ENCODE measurements at regions not wholly inside any gene's neighbourhood (a gene's known extent, or its start where the extent isn't known, plus 50 kb on each side); places are given as distances from the start of the nearest gene placed in this dataset.

- no peak for DNase-seq (ENCODE audit: low spot score)
Observed at GRCh38 chr9:26159575-26160392, 481.5 kb upstream of the TUSC1 start.

DNA sequence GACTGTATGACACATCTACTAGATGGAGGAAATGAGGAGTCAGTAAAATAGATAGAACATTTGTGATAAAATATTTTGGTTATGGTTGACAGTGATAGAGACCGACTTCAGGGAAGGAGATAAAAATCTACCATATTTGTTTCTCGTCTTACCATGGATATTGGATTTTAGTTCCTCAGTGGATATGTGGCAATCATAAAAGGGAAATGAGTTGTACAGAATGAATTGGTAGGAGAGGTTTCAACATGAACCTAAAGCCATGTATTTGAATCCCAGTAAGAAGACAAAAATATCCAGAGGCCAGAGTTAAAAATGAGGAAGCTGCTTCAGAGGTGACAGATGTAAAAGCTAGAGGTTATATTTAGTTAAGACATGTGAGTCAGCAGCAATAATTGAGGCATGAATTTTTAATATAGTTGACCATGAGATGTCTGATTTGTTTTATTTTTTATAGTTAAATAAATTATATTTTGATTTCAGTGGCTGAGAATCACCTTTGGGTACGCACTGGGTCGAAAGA, 480.4 kb upstream of the TUSC1 start:
- DNase-seq (ENCODE audit: low spot score): no peak

DNA sequence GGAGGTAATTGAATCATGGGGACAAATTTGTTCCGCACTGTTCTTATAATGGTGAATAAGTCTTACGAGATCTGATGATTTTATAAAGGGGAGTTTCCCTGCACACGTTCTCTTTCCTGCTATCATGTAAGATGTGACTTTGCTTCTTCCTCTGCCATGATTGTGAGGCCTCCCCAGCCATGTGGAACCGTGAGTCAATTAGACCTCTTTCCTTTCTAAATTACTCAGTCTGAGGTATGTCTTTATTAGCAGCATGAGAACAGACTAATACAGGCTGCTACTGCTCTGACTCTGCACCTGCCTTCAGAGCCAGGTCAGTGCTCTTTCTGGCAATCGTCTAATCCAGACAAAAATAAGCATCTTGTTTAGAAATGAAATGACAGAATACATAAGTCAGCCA, 479.2 kb upstream of the TUSC1 start:
- DNase-seq (ENCODE audit: low spot score): no peak

DNA sequence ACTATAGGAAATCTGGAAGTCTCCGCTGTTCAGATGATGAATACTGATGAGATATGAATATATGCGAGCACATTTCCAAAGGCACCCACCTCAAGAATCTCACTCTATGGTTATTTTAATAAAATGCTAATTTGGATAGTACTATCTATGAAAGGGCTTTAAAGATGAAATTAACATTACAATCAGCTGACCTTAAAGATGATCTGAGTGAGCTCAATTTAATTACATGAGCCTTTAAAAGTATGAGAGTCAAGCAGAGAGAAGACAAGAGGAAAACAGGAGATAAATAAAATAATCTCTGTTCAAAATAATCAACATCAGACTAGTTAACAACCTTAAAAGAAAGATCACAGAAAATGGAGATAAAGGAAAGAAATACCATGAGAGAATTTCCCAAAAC, 474.1 kb upstream of the TUSC1 start:
- DNase-seq (ENCODE audit: low spot score): no peak

DNA sequence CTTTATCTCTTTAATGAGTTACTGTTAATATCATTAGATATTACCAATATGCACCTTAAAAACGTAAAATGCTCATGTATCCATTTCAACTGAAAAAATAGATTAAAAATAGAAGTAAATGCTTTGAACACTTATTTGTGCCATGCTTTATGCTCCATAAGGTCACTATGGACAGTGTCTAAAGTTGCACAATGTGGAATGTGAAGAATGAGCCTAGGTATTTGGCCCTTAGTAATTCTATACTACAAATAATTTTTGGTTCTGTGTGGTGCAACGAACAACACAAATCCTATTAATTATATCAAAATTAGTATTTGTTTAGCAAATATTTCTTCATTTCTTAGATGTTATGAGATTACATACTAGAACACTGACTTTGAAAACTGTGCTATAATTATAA, 469.9 kb upstream of the TUSC1 start:
- DNase-seq (ENCODE audit: low spot score): no peak

DNA sequence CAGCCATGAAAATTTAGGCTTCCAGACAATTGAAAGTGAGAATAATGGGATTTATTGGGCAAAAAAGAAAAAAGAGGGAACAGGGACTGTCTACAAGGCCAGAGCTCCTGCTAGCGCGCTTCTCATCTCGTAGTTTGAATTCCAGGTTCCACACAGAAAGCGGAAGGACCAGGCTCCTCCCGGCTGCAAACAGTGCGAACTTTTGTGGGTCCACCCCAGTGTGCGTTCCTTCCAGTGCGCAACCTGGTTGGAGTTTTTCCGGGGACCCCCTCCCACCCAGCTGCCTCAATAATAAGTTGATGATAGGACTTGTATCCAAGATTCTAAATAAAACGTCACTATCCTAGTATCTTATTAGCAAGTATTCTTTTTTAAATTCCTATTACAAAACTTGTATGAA, 467.7 kb upstream of the TUSC1 start:
- DNase-seq (ENCODE audit: low spot score): no peak

- DNase-seq (ENCODE audit: low spot score): no peak
Observed at GRCh38 chr9:26142631-26143030, 464.4 kb upstream of the TUSC1 start.

DNA sequence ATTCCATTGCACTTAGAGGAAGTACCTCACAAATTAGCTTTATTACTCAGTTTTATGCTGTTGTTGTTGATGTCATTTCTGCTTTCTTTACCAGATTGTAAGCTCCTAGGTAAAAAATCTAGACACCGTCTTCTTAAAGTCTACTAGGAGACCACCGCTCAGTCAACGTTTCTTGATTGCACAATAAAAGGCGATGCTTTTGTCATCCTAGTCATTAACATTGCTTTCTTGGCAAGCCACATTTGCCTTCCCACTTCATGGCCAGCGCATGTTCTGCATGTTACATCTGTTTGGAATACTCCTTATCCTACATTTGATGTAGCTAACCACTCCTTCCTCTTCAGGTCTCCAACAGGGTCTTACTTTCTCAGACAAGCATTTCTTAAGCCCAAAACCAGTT, 464.0 kb upstream of the TUSC1 start:
- DNase-seq (ENCODE audit: low spot score): no peak

DNA sequence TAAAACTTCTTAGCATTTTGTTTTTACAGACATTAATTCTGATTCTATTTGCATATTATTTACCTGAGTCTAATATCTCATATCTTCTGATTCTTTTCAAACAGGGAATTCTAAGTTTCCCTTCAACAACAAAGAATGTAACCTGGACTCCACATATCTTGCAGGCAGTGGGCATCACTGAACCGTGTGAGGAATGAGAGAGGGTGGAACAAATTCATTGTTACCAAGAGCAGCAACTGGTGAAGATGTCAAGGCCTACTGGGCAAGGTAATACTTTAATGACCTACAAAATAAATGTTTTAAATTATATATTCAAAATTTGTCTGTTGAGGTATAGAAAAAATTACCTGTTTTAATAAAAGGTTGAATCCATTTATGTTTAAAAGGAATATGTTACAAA, 455.3 kb upstream of the TUSC1 start:
- DNase-seq (ENCODE audit: low spot score): no peak

- DNase-seq (ENCODE audit: low spot score): no peak
Observed at GRCh38 chr9:26132746-26133312, 454.6 kb upstream of the TUSC1 start.

GRCh38 chr9:26131886-26132285, 453.6 kb upstream of the TUSC1 start:
- no peak for DNase-seq (ENCODE audit: low spot score)

DNA sequence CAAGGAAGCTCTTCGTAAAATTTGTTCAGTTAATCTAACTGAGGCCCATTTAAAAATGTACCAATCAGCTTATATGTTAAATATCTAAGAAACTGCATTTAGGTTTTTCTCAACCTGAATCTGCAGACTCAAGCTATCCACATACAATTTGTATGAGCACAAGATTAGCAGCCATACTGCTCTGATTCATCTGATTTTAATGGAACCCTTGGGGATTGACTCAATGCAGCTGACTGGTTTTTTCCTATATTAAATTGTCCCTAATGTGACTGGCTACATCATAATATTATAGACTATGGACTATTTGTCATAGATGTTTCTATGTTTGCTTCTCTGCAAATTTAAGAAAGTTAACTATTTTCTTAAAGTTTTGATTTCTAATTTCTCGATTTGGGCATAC, 451.0 kb upstream of the TUSC1 start:
- no peak for DNase-seq (ENCODE audit: low spot score)

DNA sequence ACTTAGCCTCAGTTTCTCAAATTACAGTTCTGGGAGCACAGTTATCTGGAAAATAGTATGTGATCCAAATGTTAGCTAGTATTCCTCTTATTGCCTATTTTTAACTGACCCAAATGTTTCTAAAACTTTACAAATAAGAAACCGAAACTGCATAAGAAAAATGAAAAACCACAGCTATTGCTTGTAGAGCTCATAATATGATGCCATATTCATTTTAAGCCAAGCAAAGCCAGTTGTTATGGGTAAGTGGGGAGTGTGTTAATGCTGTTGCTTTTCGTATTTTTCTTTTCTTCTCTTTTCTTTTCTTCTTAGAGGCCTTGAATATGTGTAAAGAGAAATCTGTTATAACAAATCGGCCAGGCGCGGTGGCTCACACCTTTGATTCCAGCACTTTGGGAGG, 447.4 kb upstream of the TUSC1 start:
- DNase-seq (ENCODE audit: low spot score): no peak

GRCh38 chr9:26116085-26116484, 437.8 kb upstream of the TUSC1 start:
- DNase-seq (ENCODE audit: low spot score): peak; percentile 25

DNA sequence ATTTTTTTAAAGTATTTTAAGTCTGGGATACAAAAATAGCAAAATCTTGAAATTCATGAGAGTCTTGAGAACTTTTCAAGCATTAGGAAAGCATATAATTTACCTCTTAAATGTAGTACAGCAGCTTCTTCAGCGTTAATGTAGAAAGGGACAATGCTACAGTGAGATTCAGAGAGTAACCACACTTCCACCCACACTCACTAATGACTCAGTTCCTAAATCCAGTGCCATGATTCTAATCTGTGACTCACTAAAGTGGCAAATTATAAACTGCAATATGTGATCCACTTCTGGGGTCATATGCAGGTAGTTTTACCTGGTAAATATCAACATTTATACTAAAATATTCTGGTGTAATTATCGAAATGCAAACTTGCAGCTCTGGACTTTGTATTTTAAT, 434.5 kb upstream of the TUSC1 start:
- no peak for DNase-seq (ENCODE audit: low spot score)

DNA sequence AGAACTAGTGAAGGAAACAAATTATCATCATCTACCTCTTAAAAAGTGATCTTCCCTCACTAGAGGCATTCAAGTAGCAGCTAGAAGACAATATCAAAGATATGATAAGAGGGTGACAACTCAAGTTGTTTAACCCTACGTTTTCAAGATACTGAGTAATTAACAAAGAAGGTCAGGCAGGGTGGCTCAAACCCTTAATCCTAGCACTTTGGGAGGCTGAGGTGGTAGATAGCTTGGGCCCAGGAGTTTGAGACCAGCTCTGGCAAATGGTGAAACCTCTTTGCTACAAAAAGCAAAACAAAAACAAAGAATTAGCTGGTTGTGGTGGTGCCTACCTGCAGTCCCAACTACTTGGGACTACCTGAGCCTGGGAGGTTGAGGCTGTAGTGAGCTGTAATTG, 408.2 kb upstream of the TUSC1 start:
- no peak for DNase-seq (ENCODE audit: low spot score)

DNA sequence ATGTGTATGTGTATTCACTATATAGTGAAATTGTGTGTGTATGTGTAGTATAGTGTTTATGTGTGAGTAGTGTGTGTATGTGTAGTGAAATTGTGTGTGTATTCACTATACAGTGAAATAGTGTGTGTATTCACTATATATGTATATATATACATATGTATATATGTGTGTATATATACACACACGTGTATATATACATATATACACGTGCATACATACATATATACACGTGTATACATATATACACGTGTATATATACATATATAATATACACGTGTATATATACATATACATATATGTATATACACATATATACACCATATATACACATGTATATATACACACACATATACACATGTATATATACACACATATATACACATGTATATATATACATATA, 403.6 kb upstream of the TUSC1 start:
- no peak for DNase-seq (ENCODE audit: low spot score)

DNA sequence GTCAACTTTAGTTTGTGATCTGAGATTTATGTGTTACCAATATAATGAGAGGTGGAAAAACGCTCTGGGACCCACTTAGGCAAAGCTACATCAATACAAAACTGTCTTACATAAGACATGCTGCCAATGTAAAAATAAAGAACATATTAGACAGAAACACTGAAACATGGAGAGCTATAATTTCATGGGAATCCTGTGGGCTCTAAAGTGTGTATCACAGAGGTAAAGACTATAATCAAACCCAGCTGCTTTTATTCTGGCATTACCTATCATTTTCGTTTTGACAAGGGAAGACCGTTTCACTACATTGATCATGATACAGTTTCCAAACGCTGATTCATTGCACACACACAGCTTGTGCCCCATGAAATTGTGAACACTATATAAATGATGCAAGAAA, 400.5 kb upstream of the TUSC1 start:
- no peak for DNase-seq (ENCODE audit: low spot score)

- no peak for DNase-seq (ENCODE audit: low spot score)
Observed at GRCh38 chr9:26077860-26078259, 399.6 kb upstream of the TUSC1 start.

- DNase-seq (ENCODE audit: low spot score): no peak
Observed at GRCh38 chr9:26067608-26068007, 389.4 kb upstream of the TUSC1 start.

GRCh38 chr9:26066237-26066636, 388.0 kb upstream of the TUSC1 start:
- peak; percentile 37 for DNase-seq (ENCODE audit: low spot score)

GRCh38 chr9:26061948-26062575, 383.8 kb upstream of the TUSC1 start:
- no peak for DNase-seq (ENCODE audit: low spot score)

Data from pons (tissue), 1 donor.